Pancreas (tissue), 10 donors: ENCODE measurements at regions not wholly inside any gene's neighbourhood (a gene's known extent, or its start where the extent isn't known, plus 50 kb on each side); places are given as distances from the start of the nearest gene placed in this dataset.

ENCODE experiments used
- ATAC-seq, 4 donors: fragments of 200-7000 bp; cut with Tn5 transposase; one replicate each; pipeline versions ENCODE4 v1.8.0 to v1.9.1; 2020; ENCODE audit warnings: mild to moderate bottlenecking in 4 of 4, moderate library complexity in 4 of 4
- DNase-seq, 6 donors: peaks; one replicate each; pipeline ENCODE4 v3.0.0-alpha.2; 2020
- FAIRE-seq: peaks from 2 replicates; lab custom pipeline; 2012; peaks lifted over from hg19 to GRCh38; lab: Jason Lieb, UNC
- H3K27ac ChIP-seq, 4 donors: fragments of 200-600 bp; sonication (generic); 1 replicate in 3 of 4; 2 replicates in 1 of 4; pipeline versions ENCODE4 v1.5.0 to v1.8.0; 2020
- H3K27me3 ChIP-seq, 4 donors: fragments of 200-600 bp; one replicate each; pipeline ENCODE4 v1.8.0; 2021
- H3K36me3 ChIP-seq, 3 donors: fragments of 200-600 bp; sonication (generic) in 1 of 3; one replicate each; pipeline versions ENCODE4 v1.5.0 to v1.8.0; 2020 to 2021
- H3K4me1 ChIP-seq, 3 donors: fragments of 200-600 bp; one replicate each; pipeline ENCODE4 v1.8.0; 2021
- H3K4me3 ChIP-seq, 4 donors: fragments of 200-600 bp; sonication (generic) in 2 of 4; one replicate each; pipeline versions ENCODE4 v1.5.0 to v1.8.0; 2020 to 2021
- H3K9me3 ChIP-seq, 4 donors: fragments of 200-600 bp; one replicate each; pipeline ENCODE4 v1.8.0; 2021
- WGBS, 2 donors: extraction: QIAGEN DNeasy Blood & Tissue Kit; methylation state at CpG; one replicate each; pipeline ENCODE4 v1.1.7; 2013; 5-methylcytosine and 5-hydroxymethylcytosine counted together
- intact Hi-C, 3 donors: fragments of 100-400 bp; cut with DNase I; formaldehyde crosslinking; loops; one replicate each; pipeline versions ENCODE4 v1.11.1 to v1.14.2; 2022
- TF ChIP-seq, protein P1 (sequence below), 4 donors: fragments of 200-600 bp; sonication (generic) in 3 of 4; IDR thresholded peaks; one replicate each; pipeline versions ENCODE4 v1.5.0 to v1.8.0; 2021; ENCODE audit warnings: antibody characterized with exemption in 4 of 4
- donor health status: healthy with polysubstance abuse.
- donor health status: DM: no; HTN: no; CAD: no; lungs with moderate emphysema.
- donor health status: DM: no; HTN: no; CAD: no.
- donor health status: control.
- donor health status: control.
- donor health status: Bipolar disorder and iron deficiency.
- donor health status: DM: yes; HTN: yes; CAD: no.
- donor health status: DM: no; HTN: no; CAD: no.
- donor health status: DM: no; HTN: no; CAD: no.
- donor health status: DM: yes; HTN: yes; CAD: no.

DNA sequence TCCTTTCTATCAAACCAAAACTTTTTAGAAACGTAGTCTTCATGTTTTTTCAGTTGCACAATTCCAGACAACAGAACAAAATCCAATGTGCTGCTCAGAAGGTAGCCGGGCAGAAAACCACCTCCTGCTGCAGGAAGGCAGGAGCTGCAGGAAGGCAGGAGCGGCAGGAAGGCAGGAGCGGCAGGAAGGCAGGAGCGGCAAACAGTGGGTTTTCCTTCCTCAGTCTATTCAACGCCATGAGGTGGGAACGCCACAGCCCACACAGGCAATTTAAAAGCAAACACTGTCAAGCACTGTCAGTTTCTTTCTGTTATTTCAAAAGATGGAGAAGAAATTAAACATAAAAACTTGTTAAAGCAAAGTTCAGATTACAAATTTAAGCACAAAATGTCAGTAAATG is 601.2 kb upstream of the SALL3 start:
- FAIRE-seq: no peak
- Histone ChIP-seq H3K9me3 (no peaks in the 10 kb centered on the region), H3K4me3 (no peak overlapping the region), H3K36me3 (no peaks in the 10 kb centered on the region), H3K27me3 (no peaks in the 10 kb centered on the region), H3K4me1 (no peaks in the 10 kb centered on the region), H3K27ac (no peak overlapping the region)
- ATAC-seq: no peak
- TF ChIP-seq, protein P1, sequence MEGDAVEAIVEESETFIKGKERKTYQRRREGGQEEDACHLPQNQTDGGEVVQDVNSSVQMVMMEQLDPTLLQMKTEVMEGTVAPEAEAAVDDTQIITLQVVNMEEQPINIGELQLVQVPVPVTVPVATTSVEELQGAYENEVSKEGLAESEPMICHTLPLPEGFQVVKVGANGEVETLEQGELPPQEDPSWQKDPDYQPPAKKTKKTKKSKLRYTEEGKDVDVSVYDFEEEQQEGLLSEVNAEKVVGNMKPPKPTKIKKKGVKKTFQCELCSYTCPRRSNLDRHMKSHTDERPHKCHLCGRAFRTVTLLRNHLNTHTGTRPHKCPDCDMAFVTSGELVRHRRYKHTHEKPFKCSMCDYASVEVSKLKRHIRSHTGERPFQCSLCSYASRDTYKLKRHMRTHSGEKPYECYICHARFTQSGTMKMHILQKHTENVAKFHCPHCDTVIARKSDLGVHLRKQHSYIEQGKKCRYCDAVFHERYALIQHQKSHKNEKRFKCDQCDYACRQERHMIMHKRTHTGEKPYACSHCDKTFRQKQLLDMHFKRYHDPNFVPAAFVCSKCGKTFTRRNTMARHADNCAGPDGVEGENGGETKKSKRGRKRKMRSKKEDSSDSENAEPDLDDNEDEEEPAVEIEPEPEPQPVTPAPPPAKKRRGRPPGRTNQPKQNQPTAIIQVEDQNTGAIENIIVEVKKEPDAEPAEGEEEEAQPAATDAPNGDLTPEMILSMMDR (IDR thresholded peaks at IDR 0.05): no peak
- intact Hi-C loops: no loop called here
- DNase-seq: no peak
- 58 to 70% methylated on average over 7 of the region's 7 CpGs for WGBS, 2 donors

DNA sequence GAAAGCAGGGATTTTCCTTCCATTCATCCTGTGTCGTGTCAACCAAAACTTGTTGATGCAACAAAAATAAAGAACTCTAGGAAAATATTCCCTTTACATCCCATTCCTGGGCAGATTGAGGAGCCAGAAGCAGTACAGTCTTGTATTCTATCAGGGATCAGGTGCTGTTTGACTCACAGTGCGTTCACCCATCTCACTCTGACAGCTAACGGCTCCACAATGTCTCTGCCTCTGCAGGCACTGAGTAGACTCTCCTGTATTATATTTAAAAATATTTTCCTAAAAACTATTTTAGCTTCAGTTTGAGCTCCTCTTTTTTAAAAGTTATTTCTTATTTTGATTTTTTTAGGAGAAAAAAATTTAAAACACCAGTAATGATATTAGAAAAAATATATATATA is 600.6 kb upstream of the SALL3 start:
- Histone ChIP-seq H3K27me3 (no peaks in the 10 kb centered on the region), H3K9me3 (no peaks in the 10 kb centered on the region), H3K4me3 (no peak overlapping the region), H3K36me3 (no peaks in the 10 kb centered on the region), H3K27ac (no peak overlapping the region), H3K4me1 (no peaks in the 10 kb centered on the region)
- TF ChIP-seq, protein P1 (IDR thresholded peaks at IDR 0.05): no peak
- DNase-seq: no peak
- FAIRE-seq: no peak
- intact Hi-C loops: no loop called here
- no peak for ATAC-seq
- 80 to 90% methylated on average over 3 of the region's 3 CpGs for WGBS, 2 donors

DNA sequence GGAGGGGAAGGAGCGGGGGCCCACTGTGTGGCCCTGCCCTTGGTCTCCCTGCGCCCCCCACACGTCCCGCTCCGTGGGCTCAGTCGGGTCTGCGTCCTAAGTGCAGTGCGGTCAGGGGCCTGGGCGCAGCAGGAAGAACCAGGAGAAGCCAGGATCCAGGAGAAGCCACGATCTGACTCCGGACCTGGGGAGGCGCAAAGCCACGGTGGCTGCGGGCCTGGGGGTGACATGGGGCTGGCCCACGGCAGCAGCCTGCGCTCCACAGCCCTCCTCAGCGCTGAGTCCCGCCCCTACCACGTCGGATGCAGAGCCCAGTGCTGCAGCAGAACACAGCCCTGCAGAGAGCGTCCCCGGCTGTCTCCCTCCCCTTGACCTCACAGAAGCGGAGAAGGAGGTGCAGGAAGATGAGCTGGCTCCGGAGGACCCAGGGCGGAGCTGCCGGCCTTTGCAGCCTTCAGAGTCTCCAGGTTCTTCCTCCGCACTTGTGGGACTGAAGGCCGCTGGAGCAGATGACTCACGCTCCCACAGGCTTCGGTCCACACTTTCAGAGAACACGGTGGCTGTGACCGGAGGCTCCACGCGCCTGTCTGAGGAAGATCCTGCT is 589.2 kb upstream of the SALL3 start:
- TF ChIP-seq, protein P1 (IDR thresholded peaks at IDR 0.05): no peak
- H3K36me3 ChIP-seq: no peaks in the 10 kb centered on the region
- H3K9me3 ChIP-seq: no peaks in the 10 kb centered on the region
- FAIRE-seq (no peak), ATAC-seq (no peak), DNase-seq (no peak)
- H3K27me3 ChIP-seq: no peaks in the 10 kb centered on the region
- no peak overlapping the region for H3K27ac ChIP-seq
- H3K4me1 ChIP-seq: no peaks in the 10 kb centered on the region
- no peak overlapping the region for H3K4me3 ChIP-seq
- intact Hi-C loops: no loop called here
- 78 to 92% methylated on average over 33 to 34 of the region's 34 CpGs for WGBS, 2 donors

DNA sequence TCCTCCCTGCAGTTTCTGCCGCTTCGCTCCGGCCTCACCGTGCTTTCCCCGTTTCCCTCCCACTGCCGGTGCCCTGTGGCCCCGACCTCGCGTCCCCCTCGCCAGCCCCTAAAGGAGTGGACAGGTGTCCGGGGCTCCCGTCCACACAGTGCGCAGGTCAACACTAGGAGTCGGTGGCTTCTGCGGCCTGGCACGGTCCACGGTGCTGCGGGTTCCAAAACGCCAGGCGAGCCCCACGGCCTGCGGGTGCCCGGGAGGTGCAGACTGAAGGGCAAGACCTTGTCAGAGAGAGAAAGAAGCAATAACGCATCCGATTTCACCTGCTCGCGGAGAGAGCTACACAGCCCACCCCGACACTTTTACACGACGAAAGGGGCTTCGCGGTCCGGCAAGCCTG is 588.7 kb upstream of the SALL3 start:
- intact Hi-C loops: no loop called here
- FAIRE-seq (no peak), DNase-seq (no peak), ATAC-seq (no peak)
- Histone ChIP-seq H3K27me3 (no peaks in the 10 kb centered on the region), H3K4me3 (no peak overlapping the region), H3K27ac (no peak overlapping the region), H3K4me1 (no peaks in the 10 kb centered on the region), H3K36me3 (no peaks in the 10 kb centered on the region), H3K9me3 (no peaks in the 10 kb centered on the region)
- 84 to 89% methylated on average over 30 to 33 of the region's 33 CpGs for WGBS, 2 donors
- TF ChIP-seq, protein P1 (IDR thresholded peaks at IDR 0.05): no peak

DNA sequence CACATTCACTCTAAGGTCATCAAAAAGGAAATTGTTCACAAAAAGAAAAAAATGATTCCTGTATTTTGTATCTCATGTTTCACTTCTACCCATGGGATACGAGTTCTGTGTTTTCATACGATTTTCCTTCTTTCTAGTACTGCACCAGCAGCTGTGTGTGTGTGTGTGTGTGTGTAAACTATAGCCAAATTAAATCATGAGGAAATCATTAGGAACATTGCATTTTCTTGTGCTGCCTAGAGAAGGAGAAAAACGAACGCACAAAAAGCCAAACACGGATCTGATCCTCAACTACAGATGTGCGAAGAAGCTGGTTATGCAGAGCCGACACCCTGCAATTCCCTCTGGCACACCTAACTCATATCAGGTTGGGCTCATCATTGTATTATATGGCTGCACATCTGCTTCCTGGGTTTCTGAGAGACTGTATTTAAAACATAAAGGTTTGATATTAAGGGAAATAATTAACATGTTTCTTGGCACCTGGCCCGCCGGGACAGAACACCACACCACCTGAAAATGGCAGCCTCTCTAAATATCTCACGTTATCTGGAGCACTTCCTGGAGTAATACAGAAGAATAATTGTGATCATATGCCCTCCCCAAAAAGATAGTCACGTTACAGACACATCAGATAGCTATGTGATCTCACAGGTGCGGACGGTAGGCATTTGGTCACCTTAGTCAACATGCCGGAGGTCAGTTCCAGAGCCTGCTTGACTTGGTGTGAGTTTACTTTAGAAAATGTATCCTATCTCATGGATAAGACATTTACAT is 586.3 kb upstream of the SALL3 start:
- intact Hi-C loops: no loop called here
- H3K9me3 ChIP-seq: no peaks in the 10 kb centered on the region
- peak in 3 of 4 donors; percentile 40 to 72 (median 44) for ATAC-seq
- no peak for FAIRE-seq
- no peak overlapping the region for H3K4me3 ChIP-seq
- H3K36me3 ChIP-seq: no peaks in the 10 kb centered on the region
- no peak for DNase-seq
- 26 to 32% methylated on average over 14 of the region's 14 CpGs for WGBS, 2 donors
- H3K27ac ChIP-seq: peak overlapping the region in 1 of 4 donors; percentile 19
- H3K4me1 ChIP-seq: no peaks in the 10 kb centered on the region
- TF ChIP-seq, protein P1 (IDR thresholded peaks at IDR 0.05): no peak
- peaks cover 0 to 2% (median 0%) of the 10 kb centered on the region in 4 donors for H3K27me3 ChIP-seq
